NB4 (cell line): ENCODE measurements at regions not wholly inside any gene's neighbourhood (a gene's known extent, or its start where the extent isn't known, plus 50 kb on each side); places are given as distances from the start of the nearest gene placed in this dataset.

Experiments used
- POLR2A ChIP-seq: IDR thresholded peaks from 2 replicates; pipeline ENCODE4 v1.6.1; 2011; ENCODE audit warnings: mild to moderate bottlenecking; ENCODE audit not compliant: insufficient read length; ENCODE audit errors: extremely low read depth
- TF ChIP-seq, protein P1 (sequence below): IDR thresholded peaks from one replicate; pipeline ENCODE4 v1.5.1; 2012; ENCODE audit warnings: low read depth, low read length

DNA sequence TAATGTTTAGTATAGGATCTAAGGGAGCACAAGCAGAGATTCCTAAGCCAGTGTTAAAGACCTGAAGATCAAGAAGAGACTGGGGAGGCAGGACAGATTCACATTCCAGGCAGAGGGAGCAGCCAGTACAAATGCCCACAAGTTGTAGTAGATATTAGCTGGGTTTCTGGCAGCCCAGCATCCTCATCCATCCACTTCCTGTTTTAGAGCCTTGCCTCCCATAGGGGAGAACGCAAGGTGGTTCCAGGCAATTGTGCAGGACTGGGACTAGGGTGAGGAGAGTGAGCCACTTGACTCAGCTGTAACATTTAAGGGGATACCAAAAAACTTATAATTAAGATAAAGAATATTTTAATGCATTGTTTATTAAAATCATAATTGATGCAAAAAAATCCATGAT, 71.3 kb upstream of the PSMA6 start:
- TF ChIP-seq, protein P1, sequence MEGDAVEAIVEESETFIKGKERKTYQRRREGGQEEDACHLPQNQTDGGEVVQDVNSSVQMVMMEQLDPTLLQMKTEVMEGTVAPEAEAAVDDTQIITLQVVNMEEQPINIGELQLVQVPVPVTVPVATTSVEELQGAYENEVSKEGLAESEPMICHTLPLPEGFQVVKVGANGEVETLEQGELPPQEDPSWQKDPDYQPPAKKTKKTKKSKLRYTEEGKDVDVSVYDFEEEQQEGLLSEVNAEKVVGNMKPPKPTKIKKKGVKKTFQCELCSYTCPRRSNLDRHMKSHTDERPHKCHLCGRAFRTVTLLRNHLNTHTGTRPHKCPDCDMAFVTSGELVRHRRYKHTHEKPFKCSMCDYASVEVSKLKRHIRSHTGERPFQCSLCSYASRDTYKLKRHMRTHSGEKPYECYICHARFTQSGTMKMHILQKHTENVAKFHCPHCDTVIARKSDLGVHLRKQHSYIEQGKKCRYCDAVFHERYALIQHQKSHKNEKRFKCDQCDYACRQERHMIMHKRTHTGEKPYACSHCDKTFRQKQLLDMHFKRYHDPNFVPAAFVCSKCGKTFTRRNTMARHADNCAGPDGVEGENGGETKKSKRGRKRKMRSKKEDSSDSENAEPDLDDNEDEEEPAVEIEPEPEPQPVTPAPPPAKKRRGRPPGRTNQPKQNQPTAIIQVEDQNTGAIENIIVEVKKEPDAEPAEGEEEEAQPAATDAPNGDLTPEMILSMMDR: no peak
- no peak for TF ChIP-seq POLR2A
